Stomach (tissue), 8 donors: ENCODE measurements at regions not wholly inside any gene's neighbourhood (a gene's known extent, or its start where the extent isn't known, plus 50 kb on each side); places are given as distances from the start of the nearest gene placed in this dataset.

Source experiments
- DNase-seq, 2 donors: peaks; one replicate each; pipeline versions ENCODE4 v3.0.0 to v3.0.0-alpha.2; 2013 to 2019
- H3K27ac ChIP-seq, 5 donors: fragments of 200-600 bp in 4 of 5; sonication (generic) in 4 of 5; one replicate each; pipeline ENCODE4 v1.5.1; 2013 to 2019; ENCODE audit warnings: mild to moderate bottlenecking in 1 of 5, moderate library complexity in 1 of 5
- H3K27me3 ChIP-seq, 3 donors: fragments of 200-600 bp; sonication (generic); one replicate each; pipeline ENCODE4 v1.5.1; 2017 to 2019; ENCODE audit warnings: mixed run types in 1 of 3
- H3K36me3 ChIP-seq, 4 donors: fragments of 200-600 bp; sonication (generic); 1 replicate in 3 of 4; 2 replicates in 1 of 4; pipeline ENCODE4 v1.5.1; 2016 to 2019
- H3K4me1 ChIP-seq, 4 donors: fragments of 200-600 bp; sonication (generic); one replicate each; pipeline ENCODE4 v1.5.1; 2016 to 2019
- H3K4me3 ChIP-seq, 4 donors: fragments of 200-600 bp; sonication (generic) in 3 of 4; one replicate each; pipeline ENCODE4 v1.5.1; 2016 to 2019; ENCODE audit warnings: mild to moderate bottlenecking in 1 of 4
- H3K9me3 ChIP-seq, 4 donors: fragments of 200-600 bp; sonication (generic); one replicate each; pipeline ENCODE4 v1.5.1; 2016 to 2019
- EP300 ChIP-seq: sonication (generic); formaldehyde crosslinking; IDR thresholded peaks from one replicate; pipeline ENCODE4 v1.6.1; 2017; ENCODE audit warnings: antibody characterized with exemption
- POLR2A ChIP-seq, 4 donors: fragments of 450-650 bp; IDR thresholded peaks; one replicate each; pipeline ENCODE4 v1.6.1; 2016; ENCODE audit warnings: antibody characterized with exemption in 4 of 4, control low read depth in 2 of 4, mild to moderate bottlenecking in 1 of 4, moderate library complexity in 1 of 4
- POLR2AphosphoS5 ChIP-seq, 3 donors: sonication (generic); formaldehyde crosslinking; IDR thresholded peaks; one replicate each; pipeline ENCODE4 v1.6.1; 2016; ENCODE audit warnings: antibody characterized with exemption in 3 of 3
- WGBS, 5 donors: extraction: QIAGEN DNeasy Blood & Tissue Kit in 3 of 5; methylation state at CpG; one replicate each; pipeline versions ENCODE4 v1.1.5 to v1.1.7; 2013 to 2018; 5-methylcytosine and 5-hydroxymethylcytosine counted together
- intact Hi-C: fragments of 100-400 bp; cut with DNase I; formaldehyde crosslinking; loops from one replicate; pipeline ENCODE4 v1.15.1; 2023; ENCODE audit warnings: low total_unique reads
- TF ChIP-seq, protein P1 (sequence below), 7 experiments: fragments of 450-650 bp in 4 of 7; fragments of 200-600 bp in 3 of 7; sonication (generic) in 3 of 7; IDR thresholded peaks; one replicate each; pipeline ENCODE4 v1.5.1; 2016 to 2019; ENCODE audit warnings: antibody characterized with exemption in 7 of 7, control low read depth in 2 of 7, mild to moderate bottlenecking in 1 of 7
- donor health status: healthy with polysubstance abuse.
- donor health status: Bipolar disorder and iron deficiency.
- donor health status: healthy.

DNA sequence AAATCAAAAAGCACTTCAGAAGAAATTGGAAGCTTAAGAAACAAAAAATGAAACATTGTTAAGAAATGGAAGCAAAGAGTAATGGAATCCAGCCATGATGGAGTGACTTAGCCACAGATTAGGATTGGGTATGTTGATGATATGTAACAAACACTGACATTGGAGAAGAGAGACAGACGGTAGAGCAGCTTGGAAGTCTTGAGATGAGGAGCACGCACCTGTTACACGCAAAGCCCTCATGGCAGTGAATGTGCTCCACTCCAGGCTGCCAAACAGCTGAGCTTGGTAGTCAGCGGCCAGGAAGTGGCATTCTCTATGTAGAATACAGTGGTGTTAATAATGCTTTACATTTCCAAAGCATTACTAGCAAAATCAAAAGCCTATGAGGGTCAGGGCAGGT is 56.9 kb upstream of the GPRIN3 start:
- TF ChIP-seq EP300 (no peak), POLR2A (IDR thresholded peaks at IDR 0.05) (no peak), POLR2AphosphoS5 (IDR thresholded peaks at IDR 0.05) (no peak)
- TF ChIP-seq, protein P1, sequence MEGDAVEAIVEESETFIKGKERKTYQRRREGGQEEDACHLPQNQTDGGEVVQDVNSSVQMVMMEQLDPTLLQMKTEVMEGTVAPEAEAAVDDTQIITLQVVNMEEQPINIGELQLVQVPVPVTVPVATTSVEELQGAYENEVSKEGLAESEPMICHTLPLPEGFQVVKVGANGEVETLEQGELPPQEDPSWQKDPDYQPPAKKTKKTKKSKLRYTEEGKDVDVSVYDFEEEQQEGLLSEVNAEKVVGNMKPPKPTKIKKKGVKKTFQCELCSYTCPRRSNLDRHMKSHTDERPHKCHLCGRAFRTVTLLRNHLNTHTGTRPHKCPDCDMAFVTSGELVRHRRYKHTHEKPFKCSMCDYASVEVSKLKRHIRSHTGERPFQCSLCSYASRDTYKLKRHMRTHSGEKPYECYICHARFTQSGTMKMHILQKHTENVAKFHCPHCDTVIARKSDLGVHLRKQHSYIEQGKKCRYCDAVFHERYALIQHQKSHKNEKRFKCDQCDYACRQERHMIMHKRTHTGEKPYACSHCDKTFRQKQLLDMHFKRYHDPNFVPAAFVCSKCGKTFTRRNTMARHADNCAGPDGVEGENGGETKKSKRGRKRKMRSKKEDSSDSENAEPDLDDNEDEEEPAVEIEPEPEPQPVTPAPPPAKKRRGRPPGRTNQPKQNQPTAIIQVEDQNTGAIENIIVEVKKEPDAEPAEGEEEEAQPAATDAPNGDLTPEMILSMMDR (IDR thresholded peaks at IDR 0.05): no peak
- intact Hi-C loops: no loop called here
- Histone ChIP-seq H3K27ac (no peak overlapping the region), H3K27me3 (no peaks in the 10 kb centered on the region), H3K9me3 (no peaks in the 10 kb centered on the region), H3K4me1 (no peaks in the 10 kb centered on the region), H3K36me3 (no peaks in the 10 kb centered on the region), H3K4me3 (no peak overlapping the region)
- WGBS, 5 donors: 90 to 96% (median 95%) methylated on average over 4 of the region's 4 CpGs
- no peak for DNase-seq

DNA sequence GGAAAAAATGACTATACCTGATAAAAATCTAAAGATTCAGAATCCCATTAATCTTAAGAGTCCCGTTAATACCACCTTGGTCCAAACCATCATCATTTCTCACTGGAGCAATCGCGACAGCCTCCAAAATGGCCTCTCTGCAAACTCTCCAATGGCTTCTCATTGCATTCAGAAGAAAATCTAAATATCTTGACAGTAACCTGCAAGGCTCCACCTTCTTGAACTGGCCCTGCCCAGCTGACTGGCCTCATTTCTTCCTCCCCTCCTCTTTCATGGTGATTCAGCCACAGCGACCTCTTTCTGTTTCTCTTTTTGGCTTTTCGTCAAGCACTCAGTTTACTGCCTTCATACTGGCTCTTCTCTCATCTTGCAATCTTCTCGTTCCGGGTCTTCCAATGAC is 56.2 kb upstream of the GPRIN3 start:
- WGBS, 5 donors: 94 to 96% (median 95%) methylated on average over 7 of the region's 7 CpGs
- intact Hi-C loops: no loop called here
- no peak for TF ChIP-seq POLR2AphosphoS5 (IDR thresholded peaks at IDR 0.05)
- TF ChIP-seq EP300: no peak
- TF ChIP-seq, protein P1 (IDR thresholded peaks at IDR 0.05): no peak
- no peak for TF ChIP-seq POLR2A (IDR thresholded peaks at IDR 0.05)
- Histone ChIP-seq H3K4me3 (no peak overlapping the region), H3K36me3 (no peaks in the 10 kb centered on the region), H3K9me3 (no peaks in the 10 kb centered on the region), H3K4me1 (no peaks in the 10 kb centered on the region), H3K27me3 (no peaks in the 10 kb centered on the region), H3K27ac (no peak overlapping the region)
- DNase-seq: no peak

DNA sequence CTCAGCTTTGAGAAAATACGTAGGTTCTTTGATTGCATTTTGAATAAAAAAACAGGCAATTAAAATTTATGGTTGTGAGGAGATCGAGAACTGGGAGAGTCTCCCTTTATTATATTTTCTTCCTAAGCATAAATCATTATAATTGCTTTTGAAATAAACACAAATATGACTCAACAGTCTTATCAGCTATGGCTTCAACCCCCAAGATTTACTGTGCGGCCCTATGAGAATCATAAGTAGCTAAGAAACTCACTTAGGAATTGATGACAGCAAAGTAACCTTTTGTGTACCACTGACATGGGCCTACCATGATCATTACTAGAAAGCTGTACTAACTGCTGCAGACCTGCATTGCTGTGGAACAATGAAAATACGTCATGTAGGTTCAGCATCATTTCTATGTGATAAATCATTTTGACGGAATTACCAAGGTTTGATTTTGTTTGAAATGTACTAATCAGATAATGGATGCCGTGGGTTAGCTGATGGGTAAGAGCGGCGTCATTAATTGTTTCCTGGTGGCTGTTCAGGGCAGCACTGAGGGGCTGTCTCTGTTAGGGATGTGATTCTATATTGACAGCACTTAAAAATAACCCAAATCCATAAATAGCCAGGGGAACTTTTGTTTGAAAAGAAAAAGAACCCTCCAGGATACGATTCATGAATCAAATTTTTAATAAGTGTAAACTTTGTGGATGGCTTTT is 51.5 kb upstream of the GPRIN3 start:
- 63 to 74% (median 69%) methylated on average over 9 of the region's 9 CpGs for WGBS, 5 donors
- TF ChIP-seq POLR2AphosphoS5 (IDR thresholded peaks at IDR 0.05): no peak
- TF ChIP-seq, protein P1 (IDR thresholded peaks at IDR 0.05): no peak
- TF ChIP-seq EP300: no peak
- no peak for TF ChIP-seq POLR2A (IDR thresholded peaks at IDR 0.05)
- H3K27ac ChIP-seq: no peak overlapping the region
- DNase-seq: no peak
- H3K27me3 ChIP-seq: no peaks in the 10 kb centered on the region
- H3K9me3 ChIP-seq: no peaks in the 10 kb centered on the region
- no peaks in the 10 kb centered on the region for H3K36me3 ChIP-seq
- H3K4me3 ChIP-seq: no peak overlapping the region
- no peaks in the 10 kb centered on the region for H3K4me1 ChIP-seq
- intact Hi-C loops: no loop called here

DNA sequence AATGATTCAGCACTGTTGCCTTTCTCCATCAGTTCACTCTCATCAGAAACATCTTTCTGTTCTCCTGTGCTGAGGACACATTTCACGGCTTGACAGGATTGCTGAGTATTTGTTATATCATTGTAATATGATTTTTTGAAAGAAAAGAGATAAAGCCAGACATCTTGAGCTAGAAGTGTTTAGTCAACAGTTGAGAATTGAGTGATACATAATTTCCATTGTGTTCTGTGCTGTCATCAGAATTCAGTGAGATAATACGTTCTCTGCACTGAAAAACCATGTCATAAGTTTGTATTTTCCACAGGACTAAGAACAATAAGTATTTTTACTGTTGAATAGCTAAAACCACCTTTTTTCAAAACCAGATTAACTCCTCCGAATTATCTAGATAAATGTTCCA is 50.2 kb upstream of the GPRIN3 start:
- Histone ChIP-seq H3K4me1 (no peaks in the 10 kb centered on the region), H3K27me3 (no peaks in the 10 kb centered on the region), H3K9me3 (no peaks in the 10 kb centered on the region), H3K36me3 (no peaks in the 10 kb centered on the region), H3K27ac (no peak overlapping the region), H3K4me3 (no peak overlapping the region)
- no peak for TF ChIP-seq POLR2AphosphoS5 (IDR thresholded peaks at IDR 0.05)
- TF ChIP-seq, protein P1 (IDR thresholded peaks at IDR 0.05): no peak
- TF ChIP-seq EP300: no peak
- TF ChIP-seq POLR2A (IDR thresholded peaks at IDR 0.05): no peak
- no peak for DNase-seq
- intact Hi-C loops: no loop called here
- WGBS, 5 donors: 88 to 96% (median 92%) methylated on average over 3 of the region's 3 CpGs
